GM12878 (cell line): ENCODE measurements at regions not wholly inside any gene's neighbourhood (a gene's known extent, or its start where the extent isn't known, plus 50 kb on each side); places are given as distances from the start of the nearest gene placed in this dataset.

Experiments used
- ATAC-seq: fragments of 200-7000 bp; cut with Tn5 transposase; 3 replicates; pipeline ENCODE4 v1.9.1; 2020; ENCODE audit warnings: mild to moderate bottlenecking, moderate library complexity
- BruUV-seq: library from RNA; stranded (reverse); fragments of 400-500 nt; replicated peaks from 2 replicates; lab custom pipeline; 2021; lab: Mats Ljungman, UMichigan
- CTCF ChIA-PET: fragments of 300-600 bp; sonication (Branson Sonifier 250); formaldehyde crosslinking; extraction: SDS; loops from one replicate; lab custom pipeline; 2021; ENCODE audit warnings: inconsistent platforms; lab: Yijun Ruan, JAX
- POLR2A ChIA-PET: fragments of 350-600 bp; formaldehyde crosslinking; extraction: SDS; loops from one replicate; lab custom pipeline; 2021; ENCODE audit warnings: inconsistent platforms; lab: Charles Lee
- RAD21 ChIA-PET: fragments of 300-600 bp; sonication (Branson Sonifier 250); formaldehyde crosslinking; loops from one replicate; lab custom pipeline; 2023; ENCODE audit warnings: antibody characterized with exemption; ENCODE audit not compliant: unreplicated experiment; lab: Charles Lee
- SMC1A ChIA-PET: fragments of 300-600 bp; sonication (Branson Sonifier 250); formaldehyde crosslinking; loops from one replicate; lab custom pipeline; 2023; ENCODE audit not compliant: unreplicated experiment, uncharacterized antibody; lab: Charles Lee
- DNase-seq: peaks from one replicate; pipeline ENCODE4 v3.0.0-alpha.2; 2011; ENCODE audit warnings: low read depth, low spot score
- FAIRE-seq: peaks from 3 replicates; lab custom pipeline; 2011; peaks lifted over from hg19 to GRCh38; lab: Jason Lieb, UNC
- H2AFZ ChIP-seq: 2 replicates; pipeline ENCODE4 v1.6.0; 2011; ENCODE audit warnings: low read depth, low read length, control low read depth; ENCODE audit not compliant: control insufficient read depth
- H3K27ac ChIP-seq: 2 replicates; pipeline ENCODE4 v1.5.1; 2011; ENCODE audit warnings: control low read depth; ENCODE audit not compliant: control insufficient read depth, insufficient read depth
- H3K27me3 ChIP-seq, 2 experiments: replicated peaks in 1 of 2; 2 replicates each; pipeline versions ENCODE4 v1.6.0 to v1.6.1; 2011; ENCODE audit warnings: low read length in 1 of 2; ENCODE audit not compliant: control insufficient read depth in 2 of 2, insufficient read depth in 2 of 2
- H3K36me3 ChIP-seq, 2 experiments: 2 replicates each; pipeline ENCODE4 v1.5.1; 2011; ENCODE audit warnings: low read length in 1 of 2; ENCODE audit not compliant: control insufficient read depth in 2 of 2, insufficient read depth in 2 of 2
- H3K4me1 ChIP-seq: 2 replicates; pipeline ENCODE4 v1.6.1; 2011; ENCODE audit warnings: mild to moderate bottlenecking, low read length, moderate library complexity, mixed read lengths; ENCODE audit not compliant: control insufficient read depth, insufficient read depth
- H3K4me2 ChIP-seq: 2 replicates; pipeline ENCODE4 v1.6.0; 2011; ENCODE audit warnings: control low read depth; ENCODE audit not compliant: control insufficient read depth, insufficient read depth
- H3K4me3 ChIP-seq: fragments of 200-600 bp; sonication (generic); 2 replicates; pipeline ENCODE4 v1.5.1; 2016
- H3K79me2 ChIP-seq: 2 replicates; pipeline ENCODE4 v1.6.0; 2011; ENCODE audit warnings: low read length; ENCODE audit not compliant: control insufficient read depth, insufficient read depth
- H3K9ac ChIP-seq: 2 replicates; pipeline ENCODE4 v1.8.0; 2011; ENCODE audit warnings: low read length, control low read depth, mixed read lengths; ENCODE audit not compliant: control insufficient read depth, insufficient read depth
- H3K9me3 ChIP-seq: replicated peaks from 3 replicates; pipeline ENCODE4 v1.5.1; 2011; ENCODE audit warnings: mild to moderate bottlenecking, low read length; ENCODE audit not compliant: control insufficient read depth, insufficient read depth
- H4K20me1 ChIP-seq: 2 replicates; pipeline ENCODE4 v1.6.0; 2011; ENCODE audit not compliant: control insufficient read depth, insufficient read depth
- ATF7 ChIP-seq: fragments of 450-650 bp; IDR thresholded peaks from 2 replicates; pipeline ENCODE4 v1.6.1; 2016; ENCODE audit warnings: low read depth, mild to moderate bottlenecking
- IKZF2 ChIP-seq, 2 experiments: fragments of 450-650 bp; IDR thresholded peaks; 2 replicates each; pipeline ENCODE4 v1.6.1; 2017; ENCODE audit warnings: mild to moderate bottlenecking in 2 of 2, moderate library complexity in 2 of 2
- MTA2 ChIP-seq: fragments of 450-650 bp; IDR thresholded peaks from 2 replicates; pipeline ENCODE4 v1.6.1; 2016; ENCODE audit warnings: low read depth, mild to moderate bottlenecking, moderate library complexity
- PAX5 ChIP-seq: IDR thresholded peaks from 2 replicates; pipeline ENCODE4 v1.6.1; 2011; ENCODE audit warnings: low read depth, low read length, borderline replicate concordance
- RBBP5 ChIP-seq: fragments of 200-600 bp; sonication (generic); conservative IDR thresholded peaks from 2 replicates; pipeline ENCODE4 v1.6.1; 2016
- STAT3 ChIP-seq: IDR thresholded peaks from 2 replicates; pipeline ENCODE4 v1.6.1; 2011; ENCODE audit warnings: low read depth, low read length, improper control_type of control experiment
- WGBS: methylation state at CpG from one replicate; pipeline ENCODE4 v1.1.6; 2016; ENCODE audit warnings: low lambda C conversion rate; ENCODE audit not compliant: insufficient replicate concordance, insufficient coverage; ENCODE audit errors: missing lambda C conversion rate; 5-methylcytosine and 5-hydroxymethylcytosine counted together
- in situ Hi-C: fragments of 300-500 bp; cut with MboI; formaldehyde crosslinking; loops from 9 replicates; pipeline ENCODE4 v1.14.3; 2018; ENCODE audit warnings: mixed read lengths
- intact Hi-C: fragments of 100-400 bp; cut with micrococcal nuclease; formaldehyde crosslinking; loops from one replicate; pipeline ENCODE4 v1.14.2; 2022; ENCODE audit not compliant: unreplicated experiment
- TF ChIP-seq, protein P1 (sequence below): fragments of 450-650 bp; IDR thresholded peaks from 2 replicates; pipeline ENCODE4 v1.6.1; 2017; ENCODE audit warnings: mild to moderate bottlenecking
- TF ChIP-seq, protein P2 (sequence below): IDR thresholded peaks from 2 replicates; pipeline ENCODE4 v1.6.1; 2011; ENCODE audit warnings: low read depth, low read length, improper control_type of control experiment, borderline replicate concordance
- TF ChIP-seq, protein P3 (sequence below): fragments of 450-650 bp; IDR thresholded peaks from 2 replicates; pipeline ENCODE4 v1.6.1; 2017; ENCODE audit warnings: borderline replicate concordance

DNA sequence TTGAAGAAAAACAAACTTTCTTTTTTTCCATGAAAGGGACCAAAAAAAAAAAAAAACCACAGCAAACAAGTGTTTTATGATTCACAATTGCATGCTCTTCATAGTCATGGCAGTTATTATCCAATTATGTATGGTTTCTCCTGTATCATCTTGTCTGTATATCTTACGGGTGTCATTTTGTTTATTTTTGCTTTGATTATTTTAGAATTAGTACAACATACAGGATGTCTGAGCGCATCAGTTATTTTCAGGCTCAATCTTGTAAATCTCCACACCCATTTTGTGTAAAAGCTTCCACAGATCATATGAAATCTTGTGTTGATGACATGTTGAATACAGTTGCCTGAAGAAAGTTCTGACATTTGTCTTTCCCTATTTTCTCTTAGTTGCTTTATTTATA lies 280.3 kb downstream of the KLF5 start:
- no peak for ATAC-seq
- no peak for DNase-seq
- Histone ChIP-seq H3K9me3 (no peaks in the 10 kb centered on the region), H3K9ac (no peak overlapping the region), H4K20me1 (no peaks in the 10 kb centered on the region), H3K4me2 (no peak overlapping the region), H3K4me1 (no peaks in the 10 kb centered on the region), H3K36me3 (no peaks in the 10 kb centered on the region), H3K27me3 (no peaks in the 10 kb centered on the region), H3K79me2 (no peaks in the 10 kb centered on the region), H3K27ac (no peak overlapping the region), H2AFZ (no peak overlapping the region), H3K4me3 (no peak overlapping the region)
- FAIRE-seq = no peak
- WGBS = 62% methylated on average over 2 of the region's 2 CpGs
- BruUV-seq = no TSS peak
- ChIA-PET SMC1A (no interaction called here), POLR2A (no interaction called here), RAD21 (no interaction called here), CTCF (no interaction called here)
- no peak for TF ChIP-seq PAX5
- TF ChIP-seq IKZF2 (IDR thresholded peaks at IDR 0.05) = no peak
- no peak for TF ChIP-seq STAT3
- TF ChIP-seq, protein P1, sequence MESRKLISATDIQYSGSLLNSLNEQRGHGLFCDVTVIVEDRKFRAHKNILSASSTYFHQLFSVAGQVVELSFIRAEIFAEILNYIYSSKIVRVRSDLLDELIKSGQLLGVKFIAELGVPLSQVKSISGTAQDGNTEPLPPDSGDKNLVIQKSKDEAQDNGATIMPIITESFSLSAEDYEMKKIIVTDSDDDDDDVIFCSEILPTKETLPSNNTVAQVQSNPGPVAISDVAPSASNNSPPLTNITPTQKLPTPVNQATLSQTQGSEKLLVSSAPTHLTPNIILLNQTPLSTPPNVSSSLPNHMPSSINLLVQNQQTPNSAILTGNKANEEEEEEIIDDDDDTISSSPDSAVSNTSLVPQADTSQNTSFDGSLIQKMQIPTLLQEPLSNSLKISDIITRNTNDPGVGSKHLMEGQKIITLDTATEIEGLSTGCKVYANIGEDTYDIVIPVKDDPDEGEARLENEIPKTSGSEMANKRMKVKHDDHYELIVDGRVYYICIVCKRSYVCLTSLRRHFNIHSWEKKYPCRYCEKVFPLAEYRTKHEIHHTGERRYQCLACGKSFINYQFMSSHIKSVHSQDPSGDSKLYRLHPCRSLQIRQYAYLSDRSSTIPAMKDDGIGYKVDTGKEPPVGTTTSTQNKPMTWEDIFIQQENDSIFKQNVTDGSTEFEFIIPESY = no peak
- TF ChIP-seq, protein P2, sequence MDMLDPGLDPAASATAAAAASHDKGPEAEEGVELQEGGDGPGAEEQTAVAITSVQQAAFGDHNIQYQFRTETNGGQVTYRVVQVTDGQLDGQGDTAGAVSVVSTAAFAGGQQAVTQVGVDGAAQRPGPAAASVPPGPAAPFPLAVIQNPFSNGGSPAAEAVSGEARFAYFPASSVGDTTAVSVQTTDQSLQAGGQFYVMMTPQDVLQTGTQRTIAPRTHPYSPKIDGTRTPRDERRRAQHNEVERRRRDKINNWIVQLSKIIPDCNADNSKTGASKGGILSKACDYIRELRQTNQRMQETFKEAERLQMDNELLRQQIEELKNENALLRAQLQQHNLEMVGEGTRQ = no peak
- TF ChIP-seq ATF7 = no peak
- TF ChIP-seq RBBP5 = no peak
- TF ChIP-seq MTA2 = no peak
- TF ChIP-seq, protein P3, sequence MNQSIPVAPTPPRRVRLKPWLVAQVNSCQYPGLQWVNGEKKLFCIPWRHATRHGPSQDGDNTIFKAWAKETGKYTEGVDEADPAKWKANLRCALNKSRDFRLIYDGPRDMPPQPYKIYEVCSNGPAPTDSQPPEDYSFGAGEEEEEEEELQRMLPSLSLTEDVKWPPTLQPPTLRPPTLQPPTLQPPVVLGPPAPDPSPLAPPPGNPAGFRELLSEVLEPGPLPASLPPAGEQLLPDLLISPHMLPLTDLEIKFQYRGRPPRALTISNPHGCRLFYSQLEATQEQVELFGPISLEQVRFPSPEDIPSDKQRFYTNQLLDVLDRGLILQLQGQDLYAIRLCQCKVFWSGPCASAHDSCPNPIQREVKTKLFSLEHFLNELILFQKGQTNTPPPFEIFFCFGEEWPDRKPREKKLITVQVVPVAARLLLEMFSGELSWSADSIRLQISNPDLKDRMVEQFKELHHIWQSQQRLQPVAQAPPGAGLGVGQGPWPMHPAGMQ = no peak
- in situ Hi-C loops = no loop called here
- intact Hi-C loops = no loop called here
